ENCODE measurements at regions not wholly inside any gene's neighbourhood (a gene's known extent, or its start where the extent isn't known, plus 50 kb on each side); places are given as distances from the start of the nearest gene placed in this dataset.

- intact Hi-C loops (cut with DNase I; ENCODE audit: low total_unique reads) (no loop called here), in situ Hi-C loops (cut with MboI; ENCODE audit: low pct_ligation_motif_present in 1 of 4, low pct_unique_long_range_greater_than_20kb in 1 of 4, low sequenced_read_pairs in 3 of 4) (no loop called here)
- 40 to 73% methylated on average over 1 of the region's 1 CpG for WGBS, 2 donors (ENCODE audit: low coverage in 1 of 2)
- H3K27ac ChIP-seq, result no peak overlapping the region
- H3K4me1 ChIP-seq, result no peaks in the 10 kb centered on the region
- H3K36me3 ChIP-seq, result no peaks in the 10 kb centered on the region
- TF ChIP-seq POLR2A (IDR thresholded peaks at IDR 0.05) (no peak), POLR2AphosphoS5 (IDR thresholded peaks at IDR 0.05) (no peak), CTCF (IDR thresholded peaks at IDR 0.05) (no peak), EP300 (IDR thresholded peaks at IDR 0.05; ENCODE audit: low read depth) (no peak)
- no peaks in the 10 kb centered on the region for H3K9me3 ChIP-seq
- no peak for DNase-seq
- H3K4me3 ChIP-seq, result no peak overlapping the region
- H3K27me3 ChIP-seq, result no peaks in the 10 kb centered on the region
These were observed 1215.5 kb downstream of the ROBO2 start for GRCh38 chr3:78255403-78255802.

GRCh38 chr3:78256123-78256522 is 1216.2 kb downstream of the ROBO2 start:
- H3K4me3 ChIP-seq, result no peak overlapping the region
- H3K4me1 ChIP-seq, result no peaks in the 10 kb centered on the region
- TF ChIP-seq POLR2AphosphoS5 (IDR thresholded peaks at IDR 0.05) (no peak), EP300 (IDR thresholded peaks at IDR 0.05; ENCODE audit: low read depth) (no peak), CTCF (IDR thresholded peaks at IDR 0.05) (no peak), POLR2A (IDR thresholded peaks at IDR 0.05) (no peak)
- H3K27ac ChIP-seq, result no peak overlapping the region
- no peaks in the 10 kb centered on the region for H3K27me3 ChIP-seq
- H3K36me3 ChIP-seq, result no peaks in the 10 kb centered on the region
- H3K9me3 ChIP-seq, result no peaks in the 10 kb centered on the region
- 59 to 66% methylated on average over 1 of the region's 1 CpG for WGBS, 2 donors (ENCODE audit: low coverage in 1 of 2)
- no peak for DNase-seq
- intact Hi-C loops (cut with DNase I; ENCODE audit: low total_unique reads), result no loop called here
- in situ Hi-C loops (cut with MboI; ENCODE audit: low pct_ligation_motif_present in 1 of 4, low pct_unique_long_range_greater_than_20kb in 1 of 4, low sequenced_read_pairs in 3 of 4), result no loop called here

- H3K4me1 ChIP-seq, result no peaks in the 10 kb centered on the region
- no peaks in the 10 kb centered on the region for H3K36me3 ChIP-seq
- WGBS, 2 donors (ENCODE audit: low coverage in 1 of 2), result 71 to 86% methylated on average over 2 to 3 of the region's 3 CpGs
- TF ChIP-seq POLR2AphosphoS5 (IDR thresholded peaks at IDR 0.05) (no peak), CTCF (IDR thresholded peaks at IDR 0.05) (no peak), EP300 (IDR thresholded peaks at IDR 0.05; ENCODE audit: low read depth) (no peak), POLR2A (IDR thresholded peaks at IDR 0.05) (no peak)
- H3K9me3 ChIP-seq, result no peaks in the 10 kb centered on the region
- no peak overlapping the region for H3K4me3 ChIP-seq
- DNase-seq, result no peak
- intact Hi-C loops (cut with DNase I; ENCODE audit: low total_unique reads) (no loop called here), in situ Hi-C loops (cut with MboI; ENCODE audit: low pct_ligation_motif_present in 1 of 4, low pct_unique_long_range_greater_than_20kb in 1 of 4, low sequenced_read_pairs in 3 of 4) (no loop called here)
- no peak overlapping the region for H3K27ac ChIP-seq
- H3K27me3 ChIP-seq, result no peaks in the 10 kb centered on the region
These were observed 1218.1 kb downstream of the ROBO2 start for GRCh38 chr3:78257951-78258530.

- no peak for TF ChIP-seq EP300 (IDR thresholded peaks at IDR 0.05; ENCODE audit: low read depth)
- no peak for TF ChIP-seq POLR2A (IDR thresholded peaks at IDR 0.05)
- no peak for TF ChIP-seq POLR2AphosphoS5 (IDR thresholded peaks at IDR 0.05)
- TF ChIP-seq CTCF (IDR thresholded peaks at IDR 0.05), result no peak
These were observed 1218.9 kb downstream of the ROBO2 start for GRCh38 chr3:78258798-78259197.

More at GRCh38 chr3:78258798-78259197, 1218.9 kb downstream of the ROBO2 start:
- H3K9me3 ChIP-seq, result no peaks in the 10 kb centered on the region
- H3K4me1 ChIP-seq, result no peaks in the 10 kb centered on the region
- in situ Hi-C loops (cut with MboI; ENCODE audit: low pct_ligation_motif_present in 1 of 4, low pct_unique_long_range_greater_than_20kb in 1 of 4, low sequenced_read_pairs in 3 of 4), result no loop called here
- intact Hi-C loops (cut with DNase I; ENCODE audit: low total_unique reads), result no loop called here
- H3K27ac ChIP-seq, result no peak overlapping the region
- no peaks in the 10 kb centered on the region for H3K36me3 ChIP-seq
- DNase-seq, result no peak
- no peaks in the 10 kb centered on the region for H3K27me3 ChIP-seq
- H3K4me3 ChIP-seq, result no peak overlapping the region

Measured in transverse colon (tissue), 4 donors.